ENCODE measurements at regions not wholly inside any gene's neighbourhood (a gene's known extent, or its start where the extent isn't known, plus 50 kb on each side); places are given as distances from the start of the nearest gene placed in this dataset.

DNA sequence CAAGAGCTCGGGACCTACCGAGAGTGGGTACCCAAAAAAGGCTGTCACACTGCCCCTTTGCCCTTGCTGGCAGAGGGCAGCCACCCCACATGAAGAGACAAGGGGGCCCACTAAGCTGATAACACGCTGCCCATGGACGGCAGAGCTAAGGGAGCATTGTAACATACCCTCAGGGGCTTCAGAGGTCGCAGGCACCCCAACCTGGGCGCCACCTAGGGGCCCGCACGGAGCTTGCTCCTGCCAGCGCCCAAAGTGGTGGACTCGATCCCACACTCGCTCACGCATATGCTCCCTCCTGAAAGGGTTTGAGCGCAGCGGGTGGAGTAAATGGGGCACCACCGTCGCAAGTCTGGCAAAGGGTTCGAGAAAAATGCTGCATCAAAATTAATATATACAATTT is 975.4 kb downstream of the ZPLD1 start:
- BruUV-seq (replicated peaks): no TSS peak
- Mint-ChIP-seq H3K4me1 (ENCODE audit: insufficient read depth, unreplicated experiment) (no peaks in the 10 kb centered on the region), H3K27me3 (ENCODE audit: insufficient read depth, unreplicated experiment) (peaks cover 70% of the 10 kb centered on the region), H3K36me3 (ENCODE audit: insufficient read depth, unreplicated experiment) (no peaks in the 10 kb centered on the region), H3K9me3 (ENCODE audit: unreplicated experiment) (no peaks in the 10 kb centered on the region), H3K4me3 (ENCODE audit: unreplicated experiment) (no peak overlapping the region), H3K27ac (ENCODE audit: low read depth, unreplicated experiment) (no peak overlapping the region)
- intact Hi-C loops (cut with micrococcal nuclease): no loop called here
- DNase-seq (ENCODE audit: unreplicated experiment): no peak
- POLR2A ChIA-PET: no interaction called here
- peak; percentile 18 for TF ChIP-seq CTCF (IDR thresholded peaks at IDR 0.05; ENCODE audit: unreplicated experiment)
- CTCF ChIA-PET: no interaction called here

DNA sequence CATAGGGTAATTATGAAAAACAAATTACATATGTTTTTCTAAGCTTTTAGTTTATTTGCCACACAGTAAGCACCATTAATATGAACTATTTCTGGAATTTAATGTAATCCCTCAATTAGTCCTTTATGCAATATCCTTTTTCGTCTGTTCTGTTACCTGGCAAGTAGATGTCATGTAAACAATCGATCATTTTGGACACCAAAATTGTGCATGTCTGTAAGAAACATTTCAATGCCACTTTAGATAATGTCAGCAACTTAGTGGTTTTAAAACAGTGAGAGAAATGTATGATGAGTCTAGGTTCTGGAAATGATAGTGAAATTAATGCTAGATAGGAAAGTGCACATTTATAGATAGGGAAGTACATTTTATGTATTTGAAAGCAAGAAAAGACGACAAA is 986.6 kb downstream of the ZPLD1 start:
- no peak for TF ChIP-seq CTCF (IDR thresholded peaks at IDR 0.05; ENCODE audit: unreplicated experiment)
- no peaks in the 10 kb centered on the region for H3K4me1 Mint-ChIP-seq (ENCODE audit: insufficient read depth, unreplicated experiment)
- no TSS peak for BruUV-seq (replicated peaks)
- H3K27ac Mint-ChIP-seq (ENCODE audit: low read depth, unreplicated experiment): no peak overlapping the region
- POLR2A ChIA-PET: no interaction called here
- intact Hi-C loops (cut with micrococcal nuclease): no loop called here
- peaks cover 50% of the 10 kb centered on the region for H3K27me3 Mint-ChIP-seq (ENCODE audit: insufficient read depth, unreplicated experiment)
- no peaks in the 10 kb centered on the region for H3K9me3 Mint-ChIP-seq (ENCODE audit: unreplicated experiment)
- H3K36me3 Mint-ChIP-seq (ENCODE audit: insufficient read depth, unreplicated experiment): no peaks in the 10 kb centered on the region
- H3K4me3 Mint-ChIP-seq (ENCODE audit: unreplicated experiment): no peak overlapping the region
- DNase-seq (ENCODE audit: unreplicated experiment): no peak
- CTCF ChIA-PET: no interaction called here

- no peak for TF ChIP-seq CTCF (IDR thresholded peaks at IDR 0.05; ENCODE audit: unreplicated experiment)
- ChIA-PET POLR2A (no interaction called here), CTCF (no interaction called here)
- intact Hi-C loops (cut with micrococcal nuclease): no loop called here
- Mint-ChIP-seq H3K27me3 (ENCODE audit: insufficient read depth, unreplicated experiment) (peaks cover 31% of the 10 kb centered on the region), H3K4me3 (ENCODE audit: unreplicated experiment) (no peak overlapping the region), H3K9me3 (ENCODE audit: unreplicated experiment) (no peaks in the 10 kb centered on the region), H3K4me1 (ENCODE audit: insufficient read depth, unreplicated experiment) (no peaks in the 10 kb centered on the region), H3K27ac (ENCODE audit: low read depth, unreplicated experiment) (no peak overlapping the region), H3K36me3 (ENCODE audit: insufficient read depth, unreplicated experiment) (no peaks in the 10 kb centered on the region)
- BruUV-seq (replicated peaks): no TSS peak
- no peak for DNase-seq (ENCODE audit: unreplicated experiment)
Measured at GRCh38 chr3:103437883-103438282, 1003.1 kb downstream of the ZPLD1 start.

GRCh38 chr3:103440539-103441203 is 1005.9 kb downstream of the ZPLD1 start:
- ChIA-PET CTCF (interaction anchor here (0.9 kb wide), 1 partner anchor 29 kb away, joined by 5 read pairs; no protein-coding TSS in a partner anchor), POLR2A (no interaction called here)
- intact Hi-C loops (cut with micrococcal nuclease): no loop called here
- peaks cover 43% of the 10 kb centered on the region for H3K27me3 Mint-ChIP-seq (ENCODE audit: insufficient read depth, unreplicated experiment)
- H3K4me1 Mint-ChIP-seq (ENCODE audit: insufficient read depth, unreplicated experiment): no peaks in the 10 kb centered on the region
- DNase-seq (ENCODE audit: unreplicated experiment): peak; percentile 29
- H3K9me3 Mint-ChIP-seq (ENCODE audit: unreplicated experiment): peaks cover 7% of the 10 kb centered on the region
- H3K27ac Mint-ChIP-seq (ENCODE audit: low read depth, unreplicated experiment): no peak overlapping the region
- no TSS peak for BruUV-seq (replicated peaks)
- H3K36me3 Mint-ChIP-seq (ENCODE audit: insufficient read depth, unreplicated experiment): no peaks in the 10 kb centered on the region
- H3K4me3 Mint-ChIP-seq (ENCODE audit: unreplicated experiment): no peak overlapping the region
- peak; percentile 9 for TF ChIP-seq CTCF (IDR thresholded peaks at IDR 0.05; ENCODE audit: unreplicated experiment)
